OCI-LY7 (cell line): ENCODE measurements at regions not wholly inside any gene's neighbourhood (a gene's known extent, or its start where the extent isn't known, plus 50 kb on each side); places are given as distances from the start of the nearest gene placed in this dataset.

Source experiments
- BruUV-seq: library from RNA; stranded (reverse); fragments of 400-500 nt; replicated peaks from 2 replicates; lab custom pipeline; 2021; lab: Mats Ljungman, UMichigan
- CTCF ChIA-PET: fragments of 300-600 bp; sonication (Branson Sonifier 250); formaldehyde crosslinking; loops from one replicate; lab custom pipeline; 2022; ENCODE audit warnings: antibody characterized with exemption; ENCODE audit not compliant: unreplicated experiment; lab: Charles Lee
- POLR2A ChIA-PET: fragments of 300-600 bp; sonication (Branson Sonifier 250); formaldehyde crosslinking; loops from one replicate; lab custom pipeline; 2022; ENCODE audit warnings: antibody characterized with exemption; lab: Charles Lee
- DNase-seq: peaks from one replicate; pipeline ENCODE4 v3.0.0-alpha.2; 2015; ENCODE audit warnings: low spot score
- H2AFZ ChIP-seq: fragments of 200-600 bp; sonication (generic), shearing (Covaris generic); 2 replicates; pipeline ENCODE4 v1.6.1; 2014; ENCODE audit warnings: mild to moderate bottlenecking, antibody characterized with exemption, low read length, moderate library complexity
- H3K27ac ChIP-seq: fragments of 200-600 bp; sonication (generic); 2 replicates; pipeline ENCODE4 v1.5.1; 2014; ENCODE audit warnings: mixed run types, low read depth, mild to moderate bottlenecking, moderate library complexity, low read length, inconsistent platforms; ENCODE audit not compliant: poor library complexity, severe bottlenecking
- H3K36me3 ChIP-seq: fragments of 200-600 bp; sonication (generic); 2 replicates; pipeline ENCODE4 v1.6.1; 2014; ENCODE audit warnings: mild to moderate bottlenecking, antibody characterized with exemption, low read length, moderate library complexity, mixed read lengths; ENCODE audit not compliant: insufficient read depth
- H3K4me1 ChIP-seq: fragments of 200-600 bp; sonication (generic); 2 replicates; pipeline ENCODE4 v1.5.1; 2014; ENCODE audit warnings: mild to moderate bottlenecking, low read length; ENCODE audit not compliant: insufficient read depth, poor library complexity, severe bottlenecking
- H3K4me2 ChIP-seq: fragments of 200-600 bp; sonication (generic); 2 replicates; pipeline ENCODE4 v1.6.1; 2014; ENCODE audit warnings: mild to moderate bottlenecking, low read length
- H3K4me3 ChIP-seq: fragments of 200-600 bp; sonication (generic); 2 replicates; pipeline ENCODE4 v1.5.1; 2014; ENCODE audit warnings: mild to moderate bottlenecking, low read depth, low read length; ENCODE audit not compliant: poor library complexity, severe bottlenecking
- H3K79me2 ChIP-seq: fragments of 200-600 bp; sonication (generic); 2 replicates; pipeline ENCODE4 v1.6.1; 2016; ENCODE audit warnings: low read depth, mild to moderate bottlenecking, low read length, moderate library complexity, mixed read lengths; ENCODE audit not compliant: insufficient read depth
- H3K9me2 ChIP-seq: fragments of 200-600 bp; sonication (generic); 2 replicates; pipeline ENCODE4 v1.6.1; 2016; ENCODE audit warnings: mild to moderate bottlenecking, low read length, mixed read lengths; ENCODE audit not compliant: insufficient read depth
- H3K9me3 ChIP-seq: fragments of 200-600 bp; sonication (generic); 2 replicates; pipeline ENCODE4 v1.6.1; 2014; ENCODE audit warnings: mild to moderate bottlenecking, mixed run types, low read length, mixed read lengths
- H4K20me1 ChIP-seq: fragments of 200-600 bp; sonication (generic); 2 replicates; pipeline ENCODE4 v1.6.1; 2014; ENCODE audit warnings: mild to moderate bottlenecking, antibody characterized with exemption, low read length, moderate library complexity, mixed read lengths; ENCODE audit not compliant: insufficient read depth
- CTCF ChIP-seq: fragments of 200-600 bp; sonication (generic); conservative IDR thresholded peaks from 2 replicates; pipeline ENCODE4 v1.5.1; 2014; ENCODE audit warnings: mild to moderate bottlenecking, antibody characterized with exemption, low read length, moderate library complexity, mixed read lengths
- EZH2phosphoT487 ChIP-seq: fragments of 200-600 bp; sonication (generic); IDR thresholded peaks from 2 replicates; pipeline ENCODE4 v1.6.1; 2018; ENCODE audit warnings: low read depth, borderline replicate concordance, mild to moderate bottlenecking, mixed run types, antibody characterized with exemption, low read length, moderate library complexity, mixed read lengths
- intact Hi-C: fragments of 100-400 bp; cut with micrococcal nuclease; formaldehyde crosslinking; loops from one replicate; pipeline ENCODE4 v1.10.0; 2022; ENCODE audit not compliant: unreplicated experiment

- Histone ChIP-seq H3K4me2 (no peak overlapping the region), H3K4me1 (no peaks in the 10 kb centered on the region), H3K36me3 (no peaks in the 10 kb centered on the region), H3K27ac (no peak overlapping the region), H3K9me2 (no peaks in the 10 kb centered on the region), H3K4me3 (no peak overlapping the region), H4K20me1 (no peaks in the 10 kb centered on the region), H2AFZ (no peak overlapping the region), H3K79me2 (no peaks in the 10 kb centered on the region), H3K9me3 (no peaks in the 10 kb centered on the region)
- no peak for TF ChIP-seq EZH2phosphoT487
- no peak for TF ChIP-seq CTCF
- ChIA-PET CTCF (no interaction called here), POLR2A (no interaction called here)
- no peak for DNase-seq
- no TSS peak for BruUV-seq
- intact Hi-C loops, result no loop called here
Observed at GRCh38 chr1:232271991-232272589, 357.8 kb downstream of the SIPA1L2 start.

GRCh38 chr1:232271299-232271698 is 358.6 kb downstream of the SIPA1L2 start:
- ChIA-PET CTCF (no interaction called here), POLR2A (no interaction called here)
- Histone ChIP-seq H4K20me1 (no peaks in the 10 kb centered on the region), H3K36me3 (no peaks in the 10 kb centered on the region), H3K9me3 (no peaks in the 10 kb centered on the region), H3K9me2 (no peaks in the 10 kb centered on the region), H3K4me3 (no peak overlapping the region), H3K27ac (no peak overlapping the region), H3K4me2 (no peak overlapping the region), H3K4me1 (no peaks in the 10 kb centered on the region), H3K79me2 (no peaks in the 10 kb centered on the region), H2AFZ (no peak overlapping the region)
- DNase-seq, result no peak
- no peak for TF ChIP-seq EZH2phosphoT487
- TF ChIP-seq CTCF, result no peak
- intact Hi-C loops, result no loop called here
- BruUV-seq, result no TSS peak

- Histone ChIP-seq H4K20me1 (no peaks in the 10 kb centered on the region), H3K4me3 (no peak overlapping the region), H3K36me3 (no peaks in the 10 kb centered on the region), H3K4me1 (no peaks in the 10 kb centered on the region), H3K4me2 (no peak overlapping the region), H2AFZ (no peak overlapping the region), H3K9me3 (no peaks in the 10 kb centered on the region), H3K9me2 (no peaks in the 10 kb centered on the region), H3K27ac (no peak overlapping the region), H3K79me2 (no peaks in the 10 kb centered on the region)
- ChIA-PET CTCF (no interaction called here), POLR2A (no interaction called here)
- no peak for DNase-seq
- intact Hi-C loops, result no loop called here
- BruUV-seq, result no TSS peak
- TF ChIP-seq CTCF, result no peak
- TF ChIP-seq EZH2phosphoT487, result no peak
Observed at GRCh38 chr1:232269988-232270387, 359.9 kb downstream of the SIPA1L2 start.
